Neuron (in vitro differentiated cells): ENCODE measurements at regions not wholly inside any gene's neighbourhood (a gene's known extent, or its start where the extent isn't known, plus 50 kb on each side); places are given as distances from the start of the nearest gene placed in this dataset.

Source experiments
- H2AFZ ChIP-seq: one replicate; pipeline ENCODE4 v1.6.1; 2013; ENCODE audit warnings: low read depth, mild to moderate bottlenecking, inconsistent platforms, low read length, moderate library complexity
- H3K27me3 ChIP-seq: one replicate; pipeline ENCODE4 v1.6.1; 2013; ENCODE audit warnings: low read length; ENCODE audit not compliant: insufficient read depth
- H3K36me3 ChIP-seq: one replicate; pipeline ENCODE4 v1.6.1; 2013; ENCODE audit warnings: low read length; ENCODE audit not compliant: insufficient read depth
- H3K4me1 ChIP-seq: one replicate; pipeline ENCODE4 v1.6.1; 2013; ENCODE audit warnings: low read length; ENCODE audit not compliant: insufficient read depth
- H3K4me3 ChIP-seq: 2 replicates; pipeline ENCODE4 v1.5.1; 2013; ENCODE audit warnings: mild to moderate bottlenecking, low read length, moderate library complexity
- H3K9me3 ChIP-seq: one replicate; pipeline ENCODE4 v1.6.1; 2013; ENCODE audit warnings: low read length

DNA sequence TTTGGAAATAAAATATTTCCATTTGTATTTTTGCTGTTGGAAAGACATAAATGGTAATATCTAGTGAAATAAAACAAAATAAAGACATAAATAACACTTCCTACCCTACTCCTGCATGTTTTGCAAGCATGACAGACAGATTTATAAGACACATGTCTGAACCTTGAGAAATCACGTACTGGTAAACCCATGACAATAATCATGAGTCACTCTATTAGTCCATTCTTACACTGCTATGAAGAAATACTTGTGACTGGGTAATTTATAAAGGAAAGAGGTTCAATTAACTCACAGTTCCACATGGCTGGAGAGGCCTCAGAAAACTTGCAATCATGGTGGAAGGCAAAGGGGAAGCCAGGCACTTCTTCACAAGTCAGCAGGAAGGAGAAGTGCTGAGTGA, 942.2 kb downstream of the REEP3 start:
- Histone ChIP-seq H3K36me3 (no peaks in the 10 kb centered on the region), H3K27me3 (no peaks in the 10 kb centered on the region), H2AFZ (no peak overlapping the region), H3K4me3 (no peak overlapping the region), H3K4me1 (no peaks in the 10 kb centered on the region), H3K9me3 (no peaks in the 10 kb centered on the region)

DNA sequence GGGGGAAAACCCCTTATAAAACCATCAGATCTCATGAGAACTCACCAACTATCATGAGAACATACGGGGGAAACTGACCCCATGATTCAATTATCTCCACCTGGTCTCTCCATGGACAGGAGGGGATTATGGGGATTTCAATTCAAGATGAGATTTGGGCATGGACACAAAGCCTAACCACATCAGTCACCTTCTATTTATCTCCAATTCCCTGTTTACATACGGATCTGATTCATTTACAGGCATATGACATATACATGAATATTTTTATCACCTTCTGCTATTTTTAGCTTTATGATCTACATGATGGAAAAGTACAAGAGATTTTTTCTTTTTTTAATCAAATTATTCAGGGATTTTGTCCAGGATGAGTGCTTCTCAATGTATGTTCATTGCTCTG, 944.5 kb downstream of the REEP3 start:
- Histone ChIP-seq H3K9me3 (no peaks in the 10 kb centered on the region), H3K27me3 (no peaks in the 10 kb centered on the region), H2AFZ (no peak overlapping the region)

DNA sequence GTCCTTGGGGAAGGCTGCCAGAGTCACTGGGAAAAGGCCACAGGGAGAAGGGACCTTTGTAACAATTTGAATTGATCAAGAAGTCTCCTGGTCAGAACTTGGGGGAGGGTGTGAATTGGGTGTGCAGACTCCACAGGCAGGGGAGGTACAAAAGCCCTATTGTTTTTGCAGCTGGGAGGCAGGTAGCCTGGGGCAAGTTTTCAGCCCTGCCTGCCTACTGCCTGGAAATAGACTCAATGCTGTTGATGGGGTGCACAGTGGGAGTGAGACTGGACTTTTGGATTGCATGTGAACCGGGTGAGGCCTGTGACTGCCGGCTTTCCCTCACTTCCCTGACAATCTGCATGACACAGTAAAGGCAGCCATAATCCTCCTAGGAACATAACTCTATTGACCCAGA, 947.0 kb downstream of the REEP3 start:
- Histone ChIP-seq H3K4me3 (no peak overlapping the region), H2AFZ (no peak overlapping the region), H3K4me1 (no peaks in the 10 kb centered on the region), H3K9me3 (no peaks in the 10 kb centered on the region), H3K36me3 (no peaks in the 10 kb centered on the region), H3K27me3 (no peaks in the 10 kb centered on the region)

More for the DNA sequence above, 944.5 kb downstream of the REEP3 start:
- Histone ChIP-seq H3K36me3 (no peaks in the 10 kb centered on the region), H3K4me1 (no peaks in the 10 kb centered on the region), H3K4me3 (no peak overlapping the region)

GRCh38 chr10:64476506-64476905, 955.3 kb downstream of the REEP3 start:
- H3K36me3 ChIP-seq: no peaks in the 10 kb centered on the region
- H3K27me3 ChIP-seq: no peaks in the 10 kb centered on the region

DNA sequence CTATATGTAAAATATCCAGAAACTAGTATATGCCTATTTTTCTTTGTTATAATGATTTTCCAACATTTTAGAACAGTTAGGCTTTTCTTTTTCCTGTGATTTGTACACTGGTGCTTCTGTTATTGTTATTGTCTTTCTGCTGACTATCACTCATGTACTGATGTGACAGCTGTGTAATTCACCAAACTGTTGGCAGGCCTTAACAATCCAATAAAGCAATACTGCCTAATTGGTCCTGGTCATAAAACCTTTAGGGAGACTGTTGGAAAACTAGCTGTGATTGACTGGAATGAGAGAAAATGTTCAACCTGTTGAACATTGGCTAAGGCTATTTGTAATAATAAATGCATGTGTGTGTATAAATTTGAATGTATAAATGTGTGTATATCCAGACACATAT, 956.6 kb downstream of the REEP3 start:
- Histone ChIP-seq H2AFZ (no peak overlapping the region), H3K9me3 (no peaks in the 10 kb centered on the region), H3K36me3 (no peaks in the 10 kb centered on the region), H3K4me1 (no peaks in the 10 kb centered on the region), H3K27me3 (no peaks in the 10 kb centered on the region), H3K4me3 (no peak overlapping the region)

More at GRCh38 chr10:64476506-64476905, 955.3 kb downstream of the REEP3 start:
- H3K9me3 ChIP-seq: no peaks in the 10 kb centered on the region
- no peaks in the 10 kb centered on the region for H3K4me1 ChIP-seq
- no peak overlapping the region for H2AFZ ChIP-seq
- no peak overlapping the region for H3K4me3 ChIP-seq

GRCh38 chr10:64484811-64485330, 963.7 kb downstream of the REEP3 start:
- no peaks in the 10 kb centered on the region for H3K9me3 ChIP-seq
- H3K4me1 ChIP-seq: no peaks in the 10 kb centered on the region
- no peak overlapping the region for H2AFZ ChIP-seq

GRCh38 chr10:64486149-64486548, 964.9 kb downstream of the REEP3 start:
- no peaks in the 10 kb centered on the region for H3K9me3 ChIP-seq
- H3K4me1 ChIP-seq: no peaks in the 10 kb centered on the region
- H3K4me3 ChIP-seq: no peak overlapping the region
- H3K27me3 ChIP-seq: no peaks in the 10 kb centered on the region
- H2AFZ ChIP-seq: no peak overlapping the region
- H3K36me3 ChIP-seq: no peaks in the 10 kb centered on the region

More at GRCh38 chr10:64484811-64485330, 963.7 kb downstream of the REEP3 start:
- H3K4me3 ChIP-seq: no peak overlapping the region
- H3K36me3 ChIP-seq: no peaks in the 10 kb centered on the region
- no peaks in the 10 kb centered on the region for H3K27me3 ChIP-seq

GRCh38 chr10:64486901-64487300, 965.7 kb downstream of the REEP3 start:
- Histone ChIP-seq H3K9me3 (no peaks in the 10 kb centered on the region), H3K27me3 (no peaks in the 10 kb centered on the region), H2AFZ (no peak overlapping the region), H3K4me3 (no peak overlapping the region), H3K36me3 (no peaks in the 10 kb centered on the region), H3K4me1 (no peaks in the 10 kb centered on the region)

DNA sequence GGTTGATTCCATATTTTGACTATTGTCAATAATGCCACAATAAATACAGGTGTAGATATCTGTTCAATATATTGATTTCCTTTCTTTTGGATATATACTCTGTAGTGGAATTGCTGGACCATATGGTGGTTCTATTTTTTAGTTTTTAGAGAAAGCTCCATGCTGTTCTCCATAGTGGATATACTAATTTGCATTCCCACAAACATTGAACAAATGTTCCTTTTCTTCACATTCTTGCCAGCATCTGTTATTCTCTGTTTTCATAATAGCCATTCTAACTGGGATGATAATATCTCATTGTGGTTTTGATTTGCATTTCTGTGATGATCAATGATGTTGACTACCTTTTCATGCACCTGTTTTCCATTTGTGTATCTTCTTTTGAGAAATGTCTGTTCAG, 973.7 kb downstream of the REEP3 start:
- Histone ChIP-seq H2AFZ (no peak overlapping the region), H3K4me3 (no peak overlapping the region), H3K27me3 (no peaks in the 10 kb centered on the region), H3K4me1 (no peaks in the 10 kb centered on the region), H3K9me3 (no peaks in the 10 kb centered on the region), H3K36me3 (no peaks in the 10 kb centered on the region)

- Histone ChIP-seq H3K4me3 (no peak overlapping the region), H2AFZ (no peak overlapping the region), H3K27me3 (no peaks in the 10 kb centered on the region), H3K36me3 (no peaks in the 10 kb centered on the region), H3K9me3 (no peaks in the 10 kb centered on the region), H3K4me1 (no peaks in the 10 kb centered on the region)
Observed at GRCh38 chr10:64497306-64497705, 976.1 kb downstream of the REEP3 start.

- Histone ChIP-seq H3K27me3 (no peaks in the 10 kb centered on the region), H3K9me3 (no peaks in the 10 kb centered on the region), H3K4me1 (no peaks in the 10 kb centered on the region), H3K36me3 (no peaks in the 10 kb centered on the region), H3K4me3 (no peak overlapping the region), H2AFZ (no peak overlapping the region)
Observed at GRCh38 chr10:64501807-64502206, 980.6 kb downstream of the REEP3 start.

DNA sequence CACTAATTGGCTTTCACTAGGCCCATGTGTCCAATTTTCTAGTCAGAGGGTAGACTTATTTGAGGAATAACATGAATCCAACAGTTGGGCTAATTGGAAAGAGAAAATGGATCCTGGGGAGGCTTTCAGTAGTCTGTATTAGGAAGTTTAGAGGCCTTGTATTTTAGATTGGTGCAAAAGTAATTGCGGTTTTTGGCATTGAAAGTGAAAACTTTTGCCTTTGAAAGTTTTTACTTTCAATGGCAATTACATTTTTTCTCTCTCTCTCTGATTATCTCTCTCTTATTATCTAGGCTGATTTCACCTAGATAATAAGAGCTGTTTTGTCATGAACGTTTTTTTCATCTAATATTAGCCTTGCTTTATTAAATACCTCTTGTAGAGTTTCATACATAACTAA, 981.7 kb downstream of the REEP3 start:
- no peaks in the 10 kb centered on the region for H3K9me3 ChIP-seq
- no peaks in the 10 kb centered on the region for H3K36me3 ChIP-seq
- no peak overlapping the region for H3K4me3 ChIP-seq
- H3K27me3 ChIP-seq: no peaks in the 10 kb centered on the region
- H3K4me1 ChIP-seq: no peaks in the 10 kb centered on the region
- no peak overlapping the region for H2AFZ ChIP-seq

DNA sequence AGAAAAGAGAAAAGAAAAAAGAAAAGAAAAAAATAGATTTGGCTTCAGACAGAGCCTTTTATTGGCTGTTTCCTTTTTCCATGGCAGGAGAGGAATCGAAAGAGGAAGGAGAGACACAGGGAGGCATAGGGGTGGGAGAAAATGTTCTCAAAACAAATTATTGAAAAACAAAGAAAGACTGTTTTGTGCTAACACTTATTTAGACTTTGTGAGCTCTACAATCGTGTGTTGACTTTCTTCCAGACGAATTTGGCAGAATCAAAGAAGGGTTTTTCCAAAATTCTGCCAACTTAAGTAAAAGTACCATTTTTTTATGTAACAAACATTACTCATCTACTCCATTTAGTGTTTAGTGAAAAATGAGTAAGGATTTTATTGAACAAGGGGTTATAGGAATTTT, 982.2 kb downstream of the REEP3 start:
- Histone ChIP-seq H3K4me3 (no peak overlapping the region), H3K4me1 (no peaks in the 10 kb centered on the region), H2AFZ (no peak overlapping the region), H3K27me3 (no peaks in the 10 kb centered on the region), H3K9me3 (no peaks in the 10 kb centered on the region), H3K36me3 (no peaks in the 10 kb centered on the region)

DNA sequence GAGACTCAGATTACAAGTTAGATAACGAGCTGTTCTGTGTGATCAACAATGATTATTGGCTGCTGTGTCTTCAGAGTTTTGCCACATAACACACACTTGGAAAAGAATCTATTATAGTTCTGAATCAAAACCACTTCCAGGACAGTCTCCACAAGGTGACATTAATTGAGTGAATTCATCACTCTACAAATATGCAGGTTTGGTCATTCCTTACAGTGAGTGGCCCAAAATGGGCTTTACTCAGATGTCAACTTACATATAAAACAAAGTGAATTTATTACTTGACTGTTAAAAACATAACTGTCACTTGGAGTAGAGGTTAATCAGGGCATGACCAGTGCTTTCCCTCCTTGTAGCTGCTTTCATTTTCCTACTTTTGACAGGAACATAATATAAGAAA, 984.3 kb downstream of the REEP3 start:
- Histone ChIP-seq H2AFZ (no peak overlapping the region), H3K9me3 (no peaks in the 10 kb centered on the region), H3K36me3 (no peaks in the 10 kb centered on the region), H3K27me3 (no peaks in the 10 kb centered on the region), H3K4me3 (no peak overlapping the region), H3K4me1 (no peaks in the 10 kb centered on the region)
